Keratinocyte (primary cell): ENCODE measurements at regions not wholly inside any gene's neighbourhood (a gene's known extent, or its start where the extent isn't known, plus 50 kb on each side); places are given as distances from the start of the nearest gene placed in this dataset.

Experiments
- DNase-seq: peaks from one replicate; pipeline ENCODE4 v3.0.0-alpha.2; 2011; ENCODE audit warnings: low read depth, missing footprints, low spot score
- FAIRE-seq: peaks from 2 replicates; lab custom pipeline; 2011; peaks lifted over from hg19 to GRCh38; lab: Jason Lieb, UNC
- H2AFZ ChIP-seq: 2 replicates; pipeline ENCODE4 v1.6.0; 2012; ENCODE audit warnings: low read length, control low read depth, inconsistent platforms; ENCODE audit not compliant: control insufficient read depth
- H3K27ac ChIP-seq: 2 replicates; pipeline ENCODE4 v1.5.1; 2011; ENCODE audit warnings: low read length; ENCODE audit not compliant: control insufficient read depth, insufficient read depth
- H3K27me3 ChIP-seq: 3 replicates; pipeline ENCODE4 v1.6.0; 2011; ENCODE audit warnings: low read length; ENCODE audit not compliant: control insufficient read depth, insufficient read depth; ENCODE audit errors: extremely low read depth
- H3K36me3 ChIP-seq, 2 experiments: 2 replicates in 1 of 2; 3 replicates in 1 of 2; pipeline ENCODE4 v1.5.1; 2011; ENCODE audit warnings: low read length in 2 of 2, mild to moderate bottlenecking in 1 of 2; ENCODE audit not compliant: control insufficient read depth in 2 of 2, insufficient read depth in 2 of 2; ENCODE audit errors: extremely low read depth in 1 of 2
- H3K4me1 ChIP-seq: 3 replicates; pipeline ENCODE4 v1.5.1; 2011; ENCODE audit warnings: low read length; ENCODE audit not compliant: control insufficient read depth, insufficient read depth; ENCODE audit errors: extremely low read depth
- H3K4me2 ChIP-seq: 3 replicates; pipeline ENCODE4 v1.6.0; 2011; ENCODE audit warnings: low read depth, low read length; ENCODE audit not compliant: control insufficient read depth, insufficient read depth; ENCODE audit errors: extremely low read depth
- H3K4me3 ChIP-seq, 3 experiments: fragments of 200-600 bp in 1 of 3; sonication (generic) in 1 of 3; 2 replicates in 2 of 3; 3 replicates in 1 of 3; pipeline ENCODE4 v1.5.1; 2011 to 2016; ENCODE audit warnings: low read length in 3 of 3, mild to moderate bottlenecking in 3 of 3, control low read depth in 2 of 3, inconsistent platforms in 1 of 3, low read depth in 1 of 3, mixed read lengths in 1 of 3, mixed run types in 1 of 3, moderate library complexity in 1 of 3; ENCODE audit not compliant: control insufficient read depth in 2 of 3, insufficient read depth in 2 of 3; ENCODE audit errors: extremely low read depth in 1 of 3
- H3K79me2 ChIP-seq: 2 replicates; pipeline ENCODE4 v1.6.0; 2012; ENCODE audit warnings: low read length; ENCODE audit not compliant: control insufficient read depth, insufficient read depth
- H3K9ac ChIP-seq: 3 replicates; pipeline ENCODE4 v1.6.0; 2011; ENCODE audit warnings: low read length; ENCODE audit not compliant: control insufficient read depth, insufficient read depth; ENCODE audit errors: extremely low read depth
- H3K9me1 ChIP-seq: 3 replicates; pipeline ENCODE4 v1.6.0; 2011; ENCODE audit warnings: low read length; ENCODE audit not compliant: control insufficient read depth, insufficient read depth; ENCODE audit errors: extremely low read depth
- H3K9me3 ChIP-seq: 2 replicates; pipeline ENCODE4 v1.5.1; 2012; ENCODE audit warnings: low read depth, low read length; ENCODE audit not compliant: control insufficient read depth
- H4K20me1 ChIP-seq: 3 replicates; pipeline ENCODE4 v1.6.0; 2011; ENCODE audit warnings: low read length; ENCODE audit not compliant: control insufficient read depth, insufficient read depth; ENCODE audit errors: extremely low read depth
- CTCF ChIP-seq, 3 experiments: IDR thresholded peaks in 1 of 3; conservative IDR thresholded peaks in 1 of 3; optimal IDR thresholded peaks in 1 of 3; 2 replicates in 2 of 3; 3 replicates in 1 of 3; pipeline versions ENCODE3 to v1.5.1; 2011; ENCODE audit warnings: low read length in 3 of 3, mild to moderate bottlenecking in 3 of 3, moderate library complexity in 2 of 3, control low read depth in 1 of 3, inconsistent platforms in 1 of 3; ENCODE audit not compliant: insufficient read depth in 2 of 3; ENCODE audit errors: extremely low read depth in 1 of 3
- EZH2 ChIP-seq: IDR thresholded peaks from one replicate; pipeline ENCODE4 v1.6.1; 2012; ENCODE audit warnings: inconsistent platforms, mild to moderate bottlenecking, low read length, moderate library complexity
- dilution Hi-C: fragments of 300-500 bp; cut with MboI; formaldehyde crosslinking; loops from one replicate; pipeline ENCODE4 v1.7.0; 2020; ENCODE audit warnings: low sequenced_read_pairs; ENCODE audit not compliant: extremely low pct_ligation_motif_present

GRCh38 chr4:18559492-18559891 is 537.9 kb upstream of the LCORL start:
- dilution Hi-C loops, result no loop called here
- Histone ChIP-seq H4K20me1 (no peaks in the 10 kb centered on the region), H3K4me1 (no peaks in the 10 kb centered on the region), H3K27me3 (no peaks in the 10 kb centered on the region), H3K27ac (no peak overlapping the region), H3K9me1 (no peaks in the 10 kb centered on the region), H2AFZ (no peak overlapping the region), H3K36me3 (no peaks in the 10 kb centered on the region), H3K4me3 (no peak overlapping the region), H3K9me3 (no peaks in the 10 kb centered on the region), H3K9ac (no peak overlapping the region), H3K4me2 (no peak overlapping the region), H3K79me2 (no peaks in the 10 kb centered on the region)
- no peak for DNase-seq
- FAIRE-seq, result no peak
- no peak for TF ChIP-seq CTCF (optimal IDR thresholded peaks at IDR 0.05 in 1 of 3, IDR thresholded peaks at IDR 0.05 in 1 of 3, conservative IDR thresholded peaks at IDR 0.05 in 1 of 3; ENCODE audit: extremely low read depth in 1 of 3, insufficient read depth in 2 of 3, low read length in 3 of 3)
- no peak for TF ChIP-seq EZH2

- no peak for DNase-seq
- H2AFZ ChIP-seq, result no peak overlapping the region
- dilution Hi-C loops, result no loop called here
- TF ChIP-seq CTCF (optimal IDR thresholded peaks at IDR 0.05 in 1 of 3, IDR thresholded peaks at IDR 0.05 in 1 of 3, conservative IDR thresholded peaks at IDR 0.05 in 1 of 3; ENCODE audit: extremely low read depth in 1 of 3, insufficient read depth in 2 of 3, low read length in 3 of 3), result no peak
- H3K4me2 ChIP-seq, result no peak overlapping the region
- H3K9me1 ChIP-seq, result no peaks in the 10 kb centered on the region
- no peaks in the 10 kb centered on the region for H3K27me3 ChIP-seq
- H3K9ac ChIP-seq, result no peak overlapping the region
- H4K20me1 ChIP-seq, result no peaks in the 10 kb centered on the region
- H3K27ac ChIP-seq, result no peak overlapping the region
- H3K4me3 ChIP-seq, result no peak overlapping the region
- no peak for FAIRE-seq
- H3K79me2 ChIP-seq, result no peaks in the 10 kb centered on the region
- H3K9me3 ChIP-seq, result no peaks in the 10 kb centered on the region
- no peaks in the 10 kb centered on the region for H3K4me1 ChIP-seq
- H3K36me3 ChIP-seq, result no peaks in the 10 kb centered on the region
Observed at GRCh38 chr4:18556402-18556801, 534.8 kb upstream of the LCORL start.
